ENCODE measurements at regions not wholly inside any gene's neighbourhood (a gene's known extent, or its start where the extent isn't known, plus 50 kb on each side); places are given as distances from the start of the nearest gene placed in this dataset.

GRCh38 chr2:212923393-212923792, 228.0 kb downstream of the IKZF2 start:
- DNase-seq (ENCODE audit: low spot score) (no peak), ATAC-seq (no peak)
- peaks cover 4% of the 10 kb centered on the region for H3K9me3 Mint-ChIP-seq
- no peak overlapping the region for H3K27ac Mint-ChIP-seq
- H3K4me1 Mint-ChIP-seq (ENCODE audit: low read depth in 2 of 2) = peaks cover 6 to 7% of the 10 kb centered on the region in 2 donors
- H3K36me3 Mint-ChIP-seq = peaks cover 5% of the 10 kb centered on the region
- H3K27me3 Mint-ChIP-seq = no peaks in the 10 kb centered on the region
- H3K4me3 Mint-ChIP-seq = no peak overlapping the region

DNA sequence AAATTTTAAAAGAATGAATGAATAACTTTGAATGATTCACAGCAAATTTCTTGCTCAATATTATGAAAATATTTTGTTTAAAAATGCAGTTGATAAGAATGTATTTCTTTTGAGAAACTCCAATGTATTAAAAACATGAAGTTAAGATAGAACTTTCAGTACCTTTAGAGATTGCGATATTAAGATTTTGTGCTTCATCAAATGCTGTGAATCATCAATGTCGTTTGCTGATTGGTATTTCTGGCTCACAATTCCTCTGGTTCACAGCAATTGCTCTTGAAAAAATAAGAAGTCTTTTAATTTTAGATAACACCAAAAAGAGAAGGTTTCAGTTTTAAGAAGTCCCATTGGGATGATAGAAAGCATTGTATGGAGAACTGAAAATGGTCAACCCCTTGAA, 228.7 kb downstream of the IKZF2 start:
- peaks cover 6 to 7% of the 10 kb centered on the region in 2 donors for H3K4me1 Mint-ChIP-seq (ENCODE audit: low read depth in 2 of 2)
- DNase-seq (ENCODE audit: low spot score) = no peak

GRCh38 chr2:212921711-212922110, 229.7 kb downstream of the IKZF2 start:
- Mint-ChIP-seq H3K36me3 (peaks cover 5% of the 10 kb centered on the region), H3K4me1 (ENCODE audit: low read depth in 2 of 2) (peaks cover 6 to 7% of the 10 kb centered on the region in 2 donors), H3K27me3 (no peaks in the 10 kb centered on the region), H3K4me3 (no peak overlapping the region), H3K9me3 (peaks cover 4% of the 10 kb centered on the region), H3K27ac (no peak overlapping the region)
- ATAC-seq (no peak), DNase-seq (ENCODE audit: low spot score) (no peak)

More for the DNA sequence above, 228.7 kb downstream of the IKZF2 start:
- Mint-ChIP-seq H3K36me3 (peaks cover 5% of the 10 kb centered on the region), H3K4me3 (no peak overlapping the region), H3K9me3 (peaks cover 4% of the 10 kb centered on the region), H3K27ac (no peak overlapping the region), H3K27me3 (no peaks in the 10 kb centered on the region)
- no peak for ATAC-seq

- DNase-seq (ENCODE audit: low spot score) = no peak
- Mint-ChIP-seq H3K36me3 (peaks cover 5% of the 10 kb centered on the region), H3K27ac (no peak overlapping the region), H3K4me1 (ENCODE audit: low read depth in 2 of 2) (peaks cover 11 to 13% of the 10 kb centered on the region in 2 donors), H3K9me3 (peaks cover 4% of the 10 kb centered on the region), H3K4me3 (no peak overlapping the region), H3K27me3 (no peaks in the 10 kb centered on the region)
- no peak for ATAC-seq
Measured at GRCh38 chr2:212921061-212921460, 230.4 kb downstream of the IKZF2 start.

- Mint-ChIP-seq H3K27ac (no peak overlapping the region), H3K4me1 (ENCODE audit: low read depth in 2 of 2) (peaks cover 20 to 25% of the 10 kb centered on the region in 2 donors), H3K9me3 (peaks cover 4% of the 10 kb centered on the region), H3K4me3 (no peak overlapping the region), H3K27me3 (no peaks in the 10 kb centered on the region), H3K36me3 (peaks cover 5% of the 10 kb centered on the region)
- DNase-seq (ENCODE audit: low spot score) (no peak), ATAC-seq (no peak)
Measured at GRCh38 chr2:212919238-212919637, 232.2 kb downstream of the IKZF2 start.

DNA sequence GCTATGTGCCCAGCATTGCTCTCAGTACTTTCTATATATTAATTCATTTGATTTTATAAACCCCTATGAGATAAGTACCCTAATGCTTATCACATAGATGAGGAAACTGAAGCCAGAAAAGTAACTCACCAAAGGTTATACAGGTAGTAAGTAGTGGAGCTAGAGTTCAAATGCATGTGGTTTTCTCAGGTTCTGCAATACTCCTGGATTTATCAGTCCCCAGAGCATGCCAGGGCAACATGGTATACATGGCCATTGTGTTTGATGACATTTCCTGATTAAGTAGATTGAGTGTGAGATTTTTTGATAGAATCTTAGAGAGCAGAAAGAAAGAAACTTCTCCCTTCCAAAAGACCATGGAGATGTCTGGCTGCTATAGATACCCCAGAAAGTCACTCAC, 233.1 kb downstream of the IKZF2 start:
- Mint-ChIP-seq H3K4me1 (ENCODE audit: low read depth in 2 of 2) (peaks cover 20 to 25% of the 10 kb centered on the region in 2 donors), H3K36me3 (peaks cover 5% of the 10 kb centered on the region), H3K27ac (no peak overlapping the region), H3K27me3 (no peaks in the 10 kb centered on the region), H3K4me3 (no peak overlapping the region), H3K9me3 (peaks cover 4% of the 10 kb centered on the region)
- DNase-seq (ENCODE audit: low spot score) (no peak), ATAC-seq (no peak)

DNA sequence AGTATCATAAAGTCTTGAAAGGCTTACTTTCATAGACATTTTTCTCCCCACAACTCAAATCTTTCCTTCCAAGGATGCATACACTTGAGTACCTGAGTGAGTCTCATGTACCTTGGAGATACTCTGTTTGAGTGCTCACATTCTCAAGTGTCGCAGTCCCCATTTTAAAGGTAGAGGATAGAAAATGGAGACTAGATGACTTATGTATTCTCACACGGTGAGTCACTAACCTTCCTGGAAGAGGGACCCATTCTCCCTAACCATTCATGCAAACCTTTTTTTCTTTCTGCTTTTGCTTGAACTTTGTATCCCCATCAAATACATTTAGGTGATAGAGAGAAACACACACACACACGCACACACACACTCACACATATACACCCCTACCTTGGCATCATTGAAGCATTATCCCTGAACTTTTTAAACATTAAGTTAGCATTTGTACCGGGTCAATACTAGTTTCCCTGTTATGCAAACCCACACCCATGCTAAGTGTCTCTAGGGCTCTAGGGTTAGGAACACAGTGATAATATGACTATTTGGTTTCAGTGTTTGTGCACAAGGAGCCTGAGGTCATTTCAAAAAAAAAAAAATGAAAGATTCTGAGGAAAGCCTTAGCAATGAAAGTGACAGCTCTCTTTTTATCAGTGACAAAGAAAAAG, 236.2 kb downstream of the IKZF2 start:
- no peaks in the 10 kb centered on the region for H3K36me3 Mint-ChIP-seq
- no peak for DNase-seq (ENCODE audit: low spot score)
- peaks cover 26 to 28% of the 10 kb centered on the region in 2 donors for H3K4me1 Mint-ChIP-seq (ENCODE audit: low read depth in 2 of 2)
- H3K4me3 Mint-ChIP-seq = peak overlapping the region; percentile 48
- peak overlapping the region; percentile 69 to 82 for H3K27ac Mint-ChIP-seq
- H3K27me3 Mint-ChIP-seq = no peaks in the 10 kb centered on the region
- H3K9me3 Mint-ChIP-seq = no peaks in the 10 kb centered on the region
- peak; percentile 79 to 90 for ATAC-seq

GRCh38 chr2:212914392-212914791, 237.0 kb downstream of the IKZF2 start:
- H3K9me3 Mint-ChIP-seq = peaks cover 2% of the 10 kb centered on the region
- ATAC-seq = no peak
- H3K27ac Mint-ChIP-seq = peak overlapping the region; percentile 69 to 82
- no peaks in the 10 kb centered on the region for H3K36me3 Mint-ChIP-seq
- H3K4me3 Mint-ChIP-seq = no peak overlapping the region
- no peaks in the 10 kb centered on the region for H3K27me3 Mint-ChIP-seq
- peaks cover 29 to 31% of the 10 kb centered on the region in 2 donors for H3K4me1 Mint-ChIP-seq (ENCODE audit: low read depth in 2 of 2)
- DNase-seq (ENCODE audit: low spot score) = no peak

DNA sequence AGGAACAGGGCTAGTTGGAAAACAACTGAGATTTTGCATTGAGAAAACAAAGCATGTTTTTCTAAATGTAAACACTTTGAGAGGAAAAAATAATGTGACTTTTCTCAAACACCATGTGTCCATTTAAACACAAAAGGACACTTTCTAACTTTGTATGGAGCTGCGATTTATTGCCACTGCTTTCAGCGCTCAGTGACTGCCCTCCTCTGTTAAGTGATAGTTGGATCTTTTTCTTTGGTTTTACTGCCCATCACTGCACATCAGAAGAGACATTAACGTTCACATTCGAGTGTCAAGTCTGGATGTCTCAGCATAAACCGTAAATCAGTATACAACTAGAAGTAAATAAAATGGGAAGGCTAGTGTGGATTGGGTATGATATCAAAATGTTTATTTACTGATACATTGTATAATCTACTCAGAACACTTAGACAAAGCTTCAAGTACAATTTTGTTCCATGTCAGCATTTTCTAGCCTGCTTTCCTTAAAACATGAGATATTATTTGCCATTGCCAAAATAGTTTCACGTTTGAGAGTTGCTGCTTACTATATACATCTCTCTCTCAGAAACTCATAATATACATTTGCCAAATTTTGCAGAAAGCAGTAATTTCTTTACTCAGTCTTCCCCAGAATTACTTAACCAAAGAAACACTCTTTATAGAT, 237.6 kb downstream of the IKZF2 start:
- no peak overlapping the region for H3K4me3 Mint-ChIP-seq
- no peaks in the 10 kb centered on the region for H3K27me3 Mint-ChIP-seq
- no peaks in the 10 kb centered on the region for H3K36me3 Mint-ChIP-seq
- peak overlapping the region; percentile 69 to 82 for H3K27ac Mint-ChIP-seq
- DNase-seq (ENCODE audit: low spot score) (no peak), ATAC-seq (no peak)
- H3K4me1 Mint-ChIP-seq (ENCODE audit: low read depth in 2 of 2) = peaks cover 33 to 35% of the 10 kb centered on the region in 2 donors
- peaks cover 3% of the 10 kb centered on the region for H3K9me3 Mint-ChIP-seq

- no peaks in the 10 kb centered on the region for H3K36me3 Mint-ChIP-seq
- H3K9me3 Mint-ChIP-seq = peaks cover 3% of the 10 kb centered on the region
- ATAC-seq (no peak), DNase-seq (ENCODE audit: low spot score) (no peak)
- H3K27ac Mint-ChIP-seq = peak overlapping the region in 1 of 2 donors; percentile 8
- H3K4me3 Mint-ChIP-seq = no peak overlapping the region
- peaks cover 35 to 39% of the 10 kb centered on the region in 2 donors for H3K4me1 Mint-ChIP-seq (ENCODE audit: low read depth in 2 of 2)
- no peaks in the 10 kb centered on the region for H3K27me3 Mint-ChIP-seq
Measured at GRCh38 chr2:212912445-212913103, 238.8 kb downstream of the IKZF2 start.

DNA sequence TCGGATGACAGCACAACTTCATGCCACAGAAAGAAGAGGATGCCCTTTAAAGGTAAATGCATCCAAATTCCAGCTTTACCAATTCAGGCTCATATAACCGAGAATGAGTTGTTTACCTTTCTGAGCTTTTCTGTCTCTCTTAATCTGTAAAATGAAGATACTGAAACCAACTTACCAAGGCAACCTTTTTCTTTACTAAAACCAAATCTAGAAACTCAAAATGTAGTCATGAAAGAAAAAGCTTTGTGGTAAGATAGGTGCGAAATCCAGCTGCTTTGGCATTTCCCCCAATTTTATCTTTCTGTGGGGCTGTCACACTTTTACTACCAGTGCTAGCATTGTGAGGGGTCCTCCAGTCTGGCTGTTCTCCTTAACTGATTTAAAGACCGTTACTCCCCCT, 240.4 kb downstream of the IKZF2 start:
- H3K27me3 Mint-ChIP-seq = no peaks in the 10 kb centered on the region
- peaks cover 3% of the 10 kb centered on the region for H3K9me3 Mint-ChIP-seq
- no peaks in the 10 kb centered on the region for H3K36me3 Mint-ChIP-seq
- DNase-seq (ENCODE audit: low spot score) (no peak), ATAC-seq (peak in 1 of 2 donors; percentile 53)
- peaks cover 30 to 33% of the 10 kb centered on the region in 2 donors for H3K4me1 Mint-ChIP-seq (ENCODE audit: low read depth in 2 of 2)
- peak overlapping the region; percentile 26 for H3K4me3 Mint-ChIP-seq
- peak overlapping the region in 1 of 2 donors; percentile 72 for H3K27ac Mint-ChIP-seq

GRCh38 chr2:212908682-212909435, 242.6 kb downstream of the IKZF2 start:
- no peak overlapping the region for H3K27ac Mint-ChIP-seq

GRCh38 chr2:212908031-212908430, 243.4 kb downstream of the IKZF2 start:
- H3K36me3 Mint-ChIP-seq = no peaks in the 10 kb centered on the region
- no peak overlapping the region for H3K27ac Mint-ChIP-seq
- DNase-seq (ENCODE audit: low spot score) (no peak), ATAC-seq (no peak)
- peaks cover 22 to 24% of the 10 kb centered on the region in 2 donors for H3K4me1 Mint-ChIP-seq (ENCODE audit: low read depth in 2 of 2)
- H3K27me3 Mint-ChIP-seq = no peaks in the 10 kb centered on the region
- H3K9me3 Mint-ChIP-seq = peaks cover 3% of the 10 kb centered on the region
- H3K4me3 Mint-ChIP-seq = no peak overlapping the region

More at GRCh38 chr2:212908682-212909435, 242.6 kb downstream of the IKZF2 start:
- no peak for ATAC-seq
- Mint-ChIP-seq H3K9me3 (peaks cover 3% of the 10 kb centered on the region), H3K27me3 (no peaks in the 10 kb centered on the region), H3K4me3 (no peak overlapping the region), H3K36me3 (no peaks in the 10 kb centered on the region), H3K4me1 (ENCODE audit: low read depth in 2 of 2) (peaks cover 22 to 24% of the 10 kb centered on the region in 2 donors)
- DNase-seq (ENCODE audit: low spot score) = no peak

Measured in natural killer cell treated with Interleukin-12 subunit alpha and Interleukin-12 subunit beta and Interleukin-15 and Interleukin-18, amount 100 ng/mL, for 72 hours (primary cell).